ENCODE measurements at regions not wholly inside any gene's neighbourhood (a gene's known extent, or its start where the extent isn't known, plus 50 kb on each side); places are given as distances from the start of the nearest gene placed in this dataset.
A peak's percentile ranks its signal among the peaks of the same experiment; 100 is the strongest.

DNA sequence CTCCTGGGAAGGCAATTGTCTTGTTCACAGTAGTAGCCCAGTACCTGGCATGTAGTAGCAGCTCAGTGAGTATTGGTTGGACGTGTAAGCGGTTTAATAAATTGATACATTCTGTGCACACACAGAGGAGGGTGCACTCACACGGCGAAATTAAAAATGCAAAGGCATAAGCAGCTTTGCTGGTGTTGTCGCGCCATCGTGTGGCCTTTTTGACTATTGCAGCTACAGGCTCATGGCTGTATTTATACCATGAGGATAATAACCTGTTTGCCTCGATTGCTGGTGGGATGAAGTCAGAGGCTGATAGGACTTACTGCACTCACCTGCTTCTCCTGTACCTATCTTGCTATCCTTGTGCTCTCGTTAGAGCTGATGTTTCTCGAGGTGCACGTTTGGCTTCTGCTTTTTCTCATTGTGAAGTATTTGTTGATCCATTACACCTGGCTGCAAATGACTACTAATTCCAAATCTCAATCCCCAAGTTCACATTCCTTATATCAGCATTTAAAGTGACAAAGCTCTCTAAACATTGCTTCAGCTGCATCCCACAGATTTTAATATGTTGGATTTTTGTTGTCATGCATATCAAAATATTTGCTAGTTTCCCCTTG, 61.5 kb downstream of the TBXT start:
- Mint-ChIP-seq H3K4me1 (ENCODE audit: low read depth, unreplicated experiment) (no peaks in the 10 kb centered on the region), H3K36me3 (ENCODE audit: unreplicated experiment) (peaks cover 8% of the 10 kb centered on the region), H3K4me3 (ENCODE audit: unreplicated experiment) (no peak overlapping the region), H3K27me3 (ENCODE audit: unreplicated experiment) (peaks cover 1% of the 10 kb centered on the region), H3K9me3 (ENCODE audit: unreplicated experiment) (peaks cover 3% of the 10 kb centered on the region), H3K27ac (ENCODE audit: unreplicated experiment) (no peak overlapping the region)
- TF ChIP-seq, protein P1, sequence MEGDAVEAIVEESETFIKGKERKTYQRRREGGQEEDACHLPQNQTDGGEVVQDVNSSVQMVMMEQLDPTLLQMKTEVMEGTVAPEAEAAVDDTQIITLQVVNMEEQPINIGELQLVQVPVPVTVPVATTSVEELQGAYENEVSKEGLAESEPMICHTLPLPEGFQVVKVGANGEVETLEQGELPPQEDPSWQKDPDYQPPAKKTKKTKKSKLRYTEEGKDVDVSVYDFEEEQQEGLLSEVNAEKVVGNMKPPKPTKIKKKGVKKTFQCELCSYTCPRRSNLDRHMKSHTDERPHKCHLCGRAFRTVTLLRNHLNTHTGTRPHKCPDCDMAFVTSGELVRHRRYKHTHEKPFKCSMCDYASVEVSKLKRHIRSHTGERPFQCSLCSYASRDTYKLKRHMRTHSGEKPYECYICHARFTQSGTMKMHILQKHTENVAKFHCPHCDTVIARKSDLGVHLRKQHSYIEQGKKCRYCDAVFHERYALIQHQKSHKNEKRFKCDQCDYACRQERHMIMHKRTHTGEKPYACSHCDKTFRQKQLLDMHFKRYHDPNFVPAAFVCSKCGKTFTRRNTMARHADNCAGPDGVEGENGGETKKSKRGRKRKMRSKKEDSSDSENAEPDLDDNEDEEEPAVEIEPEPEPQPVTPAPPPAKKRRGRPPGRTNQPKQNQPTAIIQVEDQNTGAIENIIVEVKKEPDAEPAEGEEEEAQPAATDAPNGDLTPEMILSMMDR (IDR thresholded peaks at IDR 0.05; ENCODE audit: partially characterized antibody, unreplicated experiment): peak; percentile 92
- peak; percentile 90 for DNase-seq

DNA sequence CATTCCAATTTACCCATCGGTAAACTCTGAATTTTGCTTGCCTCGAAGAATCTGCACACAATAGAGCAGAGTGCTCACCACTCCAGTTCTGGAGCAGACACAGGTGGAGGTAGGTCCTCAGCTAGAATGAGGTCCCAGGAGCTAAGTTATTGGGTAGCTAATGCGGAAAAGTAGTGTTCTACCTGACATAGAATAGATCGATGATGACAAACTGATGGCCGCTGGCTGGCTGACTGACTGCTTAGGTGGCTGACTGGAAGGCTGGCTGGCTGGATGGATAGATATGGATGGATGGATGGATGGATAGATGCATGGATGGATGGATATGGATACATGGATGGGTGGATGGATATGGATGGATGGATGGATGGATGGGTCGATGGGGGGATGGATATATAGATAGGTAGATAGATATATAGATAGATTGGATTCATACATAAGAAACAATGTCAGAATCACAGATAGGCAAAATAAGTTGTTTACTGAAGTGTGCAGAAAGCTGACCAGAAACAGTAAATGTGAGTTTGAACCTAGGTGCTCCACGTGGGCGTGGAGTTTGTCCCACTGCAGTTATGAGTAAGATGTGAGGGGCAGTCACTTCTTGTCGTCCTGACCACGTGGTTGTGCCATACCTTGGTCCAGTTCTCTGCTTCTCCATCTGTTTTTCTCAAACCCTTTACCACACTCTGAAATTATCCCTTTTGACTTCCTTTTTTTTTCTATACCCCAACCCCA, 62.1 kb downstream of the TBXT start:
- Mint-ChIP-seq H3K36me3 (ENCODE audit: unreplicated experiment) (peaks cover 8% of the 10 kb centered on the region), H3K4me1 (ENCODE audit: low read depth, unreplicated experiment) (no peaks in the 10 kb centered on the region), H3K27me3 (ENCODE audit: unreplicated experiment) (peaks cover 1% of the 10 kb centered on the region), H3K9me3 (ENCODE audit: unreplicated experiment) (peaks cover 5% of the 10 kb centered on the region), H3K27ac (ENCODE audit: unreplicated experiment) (no peak overlapping the region), H3K4me3 (ENCODE audit: unreplicated experiment) (no peak overlapping the region)
- no peak for DNase-seq
- TF ChIP-seq, protein P1 (IDR thresholded peaks at IDR 0.05; ENCODE audit: partially characterized antibody, unreplicated experiment): no peak

DNA sequence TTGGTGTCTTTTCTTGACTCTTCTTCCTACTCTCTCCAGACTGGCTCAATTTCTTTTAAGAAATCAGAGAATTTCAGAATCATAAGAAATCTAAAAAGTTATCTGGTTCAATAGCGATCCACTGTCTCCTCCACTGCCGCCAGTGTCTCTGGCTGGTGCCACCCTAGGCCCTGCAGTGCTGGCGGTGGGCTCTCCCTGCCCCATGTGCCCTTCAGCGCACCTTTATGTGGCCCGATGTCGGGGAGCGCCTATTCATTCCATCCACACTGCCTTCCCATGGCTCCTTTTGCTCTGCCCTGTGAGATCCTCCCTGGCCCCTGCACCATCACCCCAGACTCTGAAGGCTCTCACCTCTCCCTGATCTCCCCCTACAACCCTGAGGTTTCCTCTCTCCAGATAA, 62.8 kb downstream of the TBXT start:
- TF ChIP-seq, protein P1 (IDR thresholded peaks at IDR 0.05; ENCODE audit: partially characterized antibody, unreplicated experiment): no peak
- Mint-ChIP-seq H3K4me1 (ENCODE audit: low read depth, unreplicated experiment) (no peaks in the 10 kb centered on the region), H3K27me3 (ENCODE audit: unreplicated experiment) (no peaks in the 10 kb centered on the region), H3K9me3 (ENCODE audit: unreplicated experiment) (peaks cover 5% of the 10 kb centered on the region), H3K27ac (ENCODE audit: unreplicated experiment) (no peak overlapping the region), H3K4me3 (ENCODE audit: unreplicated experiment) (no peak overlapping the region), H3K36me3 (ENCODE audit: unreplicated experiment) (peaks cover 8% of the 10 kb centered on the region)
- no peak for DNase-seq

DNA sequence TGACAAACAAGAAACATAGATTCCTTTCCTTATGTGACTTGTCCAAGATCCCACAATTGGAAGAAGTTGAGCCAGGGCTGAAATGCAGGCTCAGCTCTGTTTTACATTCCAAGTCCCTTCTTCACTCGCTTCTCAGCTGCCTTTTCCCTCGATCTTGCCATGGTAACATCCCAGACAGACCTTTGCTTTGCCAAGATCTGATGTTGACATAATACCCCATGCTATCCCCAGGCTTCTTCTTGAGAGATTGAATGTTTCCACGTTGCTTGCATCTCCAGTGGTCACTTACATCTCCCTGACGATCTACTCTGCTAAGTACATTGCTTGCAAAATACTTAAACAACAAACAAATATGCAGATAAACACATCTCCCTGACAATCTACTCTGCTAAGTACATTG, 63.5 kb downstream of the TBXT start:
- TF ChIP-seq, protein P1 (IDR thresholded peaks at IDR 0.05; ENCODE audit: partially characterized antibody, unreplicated experiment): no peak
- Mint-ChIP-seq H3K9me3 (ENCODE audit: unreplicated experiment) (peaks cover 5% of the 10 kb centered on the region), H3K4me1 (ENCODE audit: low read depth, unreplicated experiment) (no peaks in the 10 kb centered on the region), H3K27ac (ENCODE audit: unreplicated experiment) (no peak overlapping the region), H3K36me3 (ENCODE audit: unreplicated experiment) (peaks cover 8% of the 10 kb centered on the region), H3K27me3 (ENCODE audit: unreplicated experiment) (no peaks in the 10 kb centered on the region), H3K4me3 (ENCODE audit: unreplicated experiment) (no peak overlapping the region)
- no peak for DNase-seq

DNA sequence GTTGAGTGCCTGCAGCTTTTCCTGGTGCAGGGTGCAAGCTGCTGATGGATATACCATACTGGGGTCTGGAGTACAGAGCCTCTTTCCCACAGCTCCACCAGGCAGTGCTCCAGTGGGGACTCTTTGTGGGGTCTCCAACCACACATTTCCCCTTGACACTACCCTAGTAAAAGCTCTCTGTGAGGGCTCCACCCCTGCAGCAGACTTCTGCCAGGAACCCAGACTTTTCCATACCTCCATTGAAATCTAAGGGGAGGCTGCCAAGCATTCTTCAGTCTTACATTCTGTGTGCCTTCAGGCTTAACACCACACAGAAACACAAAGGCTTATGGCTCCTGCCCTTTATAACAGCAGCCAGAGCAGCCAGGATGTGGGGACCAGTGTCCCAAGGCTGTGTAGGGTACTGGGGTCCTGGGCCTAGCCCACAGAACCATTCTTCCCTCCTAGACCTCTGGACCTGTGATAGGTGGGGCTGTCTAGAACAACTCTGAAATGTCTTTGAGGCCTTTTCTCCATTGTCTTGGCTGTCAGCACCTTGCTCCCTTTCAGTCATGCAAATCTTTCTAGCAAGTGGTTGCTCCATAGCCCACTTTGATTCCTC, 65.7 kb downstream of the TBXT start:
- H3K36me3 Mint-ChIP-seq (ENCODE audit: unreplicated experiment): peaks cover 8% of the 10 kb centered on the region
- H3K4me3 Mint-ChIP-seq (ENCODE audit: unreplicated experiment): no peak overlapping the region
- peaks cover 5% of the 10 kb centered on the region for H3K9me3 Mint-ChIP-seq (ENCODE audit: unreplicated experiment)
- no peaks in the 10 kb centered on the region for H3K4me1 Mint-ChIP-seq (ENCODE audit: low read depth, unreplicated experiment)
- no peak overlapping the region for H3K27ac Mint-ChIP-seq (ENCODE audit: unreplicated experiment)
- H3K27me3 Mint-ChIP-seq (ENCODE audit: unreplicated experiment): no peaks in the 10 kb centered on the region
- no peak for DNase-seq
- TF ChIP-seq, protein P1 (IDR thresholded peaks at IDR 0.05; ENCODE audit: partially characterized antibody, unreplicated experiment): no peak
